Mesendoderm (in vitro differentiated cells): ENCODE measurements at regions not wholly inside any gene's neighbourhood (a gene's known extent, or its start where the extent isn't known, plus 50 kb on each side); places are given as distances from the start of the nearest gene placed in this dataset.

Experiments used
- DNase-seq: peaks from one replicate; pipeline ENCODE4 v3.0.0; 2013
- H2AK5ac ChIP-seq: 2 replicates; pipeline ENCODE4 v1.6.1; 2013; ENCODE audit warnings: low read length, inconsistent platforms
- H2BK120ac ChIP-seq: 2 replicates; pipeline ENCODE4 v1.6.1; 2013; ENCODE audit warnings: low read depth, mild to moderate bottlenecking, low read length, moderate library complexity, mixed read lengths
- H2BK15ac ChIP-seq: replicated peaks from 2 replicates; pipeline ENCODE4 v1.6.1; 2013; ENCODE audit warnings: low read depth, mild to moderate bottlenecking, moderate library complexity
- H2BK5ac ChIP-seq: 2 replicates; pipeline ENCODE4 v1.6.1; 2013; ENCODE audit warnings: low read length, inconsistent platforms
- H3K18ac ChIP-seq: 2 replicates; pipeline ENCODE4 v1.6.1; 2013; ENCODE audit warnings: mild to moderate bottlenecking, low read length, mixed read lengths
- H3K23ac ChIP-seq: one replicate; pipeline ENCODE4 v1.6.1; 2013; ENCODE audit warnings: low read length
- H3K27ac ChIP-seq: 2 replicates; pipeline ENCODE4 v1.5.1; 2013; ENCODE audit warnings: low read depth, mild to moderate bottlenecking, inconsistent platforms, low read length, moderate library complexity
- H3K27me3 ChIP-seq: 2 replicates; pipeline ENCODE4 v1.6.1; 2013; ENCODE audit warnings: low read length, control low read depth, mild to moderate bottlenecking, inconsistent platforms; ENCODE audit not compliant: insufficient read depth, poor library complexity
- H3K36me3 ChIP-seq: 2 replicates; pipeline ENCODE4 v1.6.1; 2013; ENCODE audit warnings: low read length, inconsistent platforms; ENCODE audit not compliant: control insufficient read depth, insufficient read depth
- H3K4ac ChIP-seq: one replicate; pipeline ENCODE4 v1.6.1; 2013; ENCODE audit warnings: low read depth, mild to moderate bottlenecking, low read length, moderate library complexity
- H3K4me1 ChIP-seq: 2 replicates; pipeline ENCODE4 v1.6.1; 2013; ENCODE audit warnings: low read depth, low read length, inconsistent platforms; ENCODE audit not compliant: control insufficient read depth
- H3K4me2 ChIP-seq: 2 replicates; pipeline ENCODE4 v1.6.1; 2013; ENCODE audit warnings: low read length
- H3K4me3 ChIP-seq: 2 replicates; pipeline ENCODE4 v1.5.1; 2013; ENCODE audit warnings: mild to moderate bottlenecking, low read length
- H3K56ac ChIP-seq: one replicate; pipeline ENCODE4 v1.6.1; 2013; ENCODE audit warnings: low read length
- H3K79me1 ChIP-seq: 2 replicates; pipeline ENCODE4 v1.6.1; 2013; ENCODE audit warnings: low read length, inconsistent platforms
- H3K79me2 ChIP-seq: 2 replicates; pipeline ENCODE4 v1.6.1; 2013; ENCODE audit warnings: mild to moderate bottlenecking, low read length; ENCODE audit not compliant: control insufficient read depth, insufficient read depth
- H3K9ac ChIP-seq: 2 replicates; pipeline ENCODE4 v1.6.1; 2013; ENCODE audit warnings: low read length, inconsistent platforms
- H4K5ac ChIP-seq: one replicate; pipeline ENCODE4 v1.6.1; 2013; ENCODE audit warnings: low read length
- H4K8ac ChIP-seq: one replicate; pipeline ENCODE4 v1.6.1; 2013; ENCODE audit warnings: low read depth, mild to moderate bottlenecking, control low read depth, low read length, moderate library complexity
- WGBS: extraction: QIAGEN DNeasy Blood & Tissue Kit; methylation state at CpG from one replicate; pipeline ENCODE4 v1.1.7; 2013; ENCODE audit warnings: low lambda C conversion rate, missing lambda C conversion rate; ENCODE audit not compliant: insufficient coverage; ENCODE audit errors: extremely low coverage; 5-methylcytosine and 5-hydroxymethylcytosine counted together

GRCh38 chr14:98458702-98459101, 813.3 kb downstream of the BCL11B start:
- Histone ChIP-seq H2BK15ac (no peak overlapping the region), H2BK120ac (no peak overlapping the region), H3K4me1 (no peaks in the 10 kb centered on the region), H2AK5ac (no peak overlapping the region), H3K79me2 (no peaks in the 10 kb centered on the region), H3K4me3 (no peak overlapping the region), H4K8ac (no peak overlapping the region), H3K23ac (no peak overlapping the region), H3K18ac (no peak overlapping the region), H4K5ac (no peak overlapping the region), H2BK5ac (no peak overlapping the region), H3K4ac (no peak overlapping the region), H3K27ac (no peak overlapping the region), H3K56ac (no peak overlapping the region), H3K4me2 (no peak overlapping the region), H3K79me1 (no peaks in the 10 kb centered on the region), H3K27me3 (no peaks in the 10 kb centered on the region), H3K9ac (no peak overlapping the region), H3K36me3 (no peaks in the 10 kb centered on the region)
- no peak for DNase-seq

GRCh38 chr14:98462908-98463307, 809.1 kb downstream of the BCL11B start:
- H3K4ac ChIP-seq, result no peak overlapping the region
- H3K36me3 ChIP-seq, result no peaks in the 10 kb centered on the region
- H2BK5ac ChIP-seq, result no peak overlapping the region
- H3K18ac ChIP-seq, result no peak overlapping the region
- no peak overlapping the region for H3K4me2 ChIP-seq
- no peak overlapping the region for H2BK120ac ChIP-seq
- no peak overlapping the region for H2AK5ac ChIP-seq
- DNase-seq, result no peak
- no peak overlapping the region for H4K5ac ChIP-seq
- no peak overlapping the region for H4K8ac ChIP-seq
- WGBS, result no CpG with 5 or more reads among the region's 7 CpGs
- no peak overlapping the region for H2BK15ac ChIP-seq
- no peak overlapping the region for H3K27ac ChIP-seq
- no peak overlapping the region for H3K56ac ChIP-seq
- H3K4me3 ChIP-seq, result no peak overlapping the region
- H3K27me3 ChIP-seq, result no peaks in the 10 kb centered on the region
- H3K9ac ChIP-seq, result no peak overlapping the region
- H3K23ac ChIP-seq, result no peak overlapping the region
- no peaks in the 10 kb centered on the region for H3K79me2 ChIP-seq
- no peaks in the 10 kb centered on the region for H3K79me1 ChIP-seq
- no peaks in the 10 kb centered on the region for H3K4me1 ChIP-seq

- H4K5ac ChIP-seq, result no peak overlapping the region
- DNase-seq, result no peak
- no peak overlapping the region for H3K9ac ChIP-seq
- no peak overlapping the region for H3K56ac ChIP-seq
- no peak overlapping the region for H4K8ac ChIP-seq
- H3K36me3 ChIP-seq, result no peaks in the 10 kb centered on the region
- no peak overlapping the region for H3K4me3 ChIP-seq
- no peak overlapping the region for H2BK5ac ChIP-seq
- H3K4me1 ChIP-seq, result no peaks in the 10 kb centered on the region
- no peak overlapping the region for H3K23ac ChIP-seq
- no peak overlapping the region for H3K18ac ChIP-seq
- H2BK120ac ChIP-seq, result no peak overlapping the region
- H2AK5ac ChIP-seq, result no peak overlapping the region
- H3K79me2 ChIP-seq, result no peaks in the 10 kb centered on the region
- no peaks in the 10 kb centered on the region for H3K27me3 ChIP-seq
- H3K79me1 ChIP-seq, result no peaks in the 10 kb centered on the region
- no peak overlapping the region for H3K4ac ChIP-seq
- no peak overlapping the region for H3K4me2 ChIP-seq
- H2BK15ac ChIP-seq, result no peak overlapping the region
- no CpG with 5 or more reads among the region's 7 CpGs for WGBS
- H3K27ac ChIP-seq, result no peak overlapping the region
These were observed 805.2 kb downstream of the BCL11B start for GRCh38 chr14:98466807-98467206.

- H3K56ac ChIP-seq, result no peak overlapping the region
- no peaks in the 10 kb centered on the region for H3K79me1 ChIP-seq
- H3K9ac ChIP-seq, result no peak overlapping the region
- no peaks in the 10 kb centered on the region for H3K4me1 ChIP-seq
- no peaks in the 10 kb centered on the region for H3K27me3 ChIP-seq
- H2BK5ac ChIP-seq, result no peak overlapping the region
- no peak overlapping the region for H3K18ac ChIP-seq
- no peak overlapping the region for H2BK15ac ChIP-seq
- H2BK120ac ChIP-seq, result no peak overlapping the region
- H3K79me2 ChIP-seq, result no peaks in the 10 kb centered on the region
- no peaks in the 10 kb centered on the region for H3K36me3 ChIP-seq
- no CpG with 5 or more reads among the region's 4 CpGs for WGBS
- no peak overlapping the region for H2AK5ac ChIP-seq
- H3K4ac ChIP-seq, result no peak overlapping the region
- H3K27ac ChIP-seq, result no peak overlapping the region
- H3K23ac ChIP-seq, result no peak overlapping the region
- no peak overlapping the region for H3K4me3 ChIP-seq
- H4K8ac ChIP-seq, result no peak overlapping the region
- H3K4me2 ChIP-seq, result no peak overlapping the region
- no peak overlapping the region for H4K5ac ChIP-seq
- no peak for DNase-seq
These were observed 801.3 kb downstream of the BCL11B start for GRCh38 chr14:98470663-98471062.

GRCh38 chr14:98474900-98475299, 797.1 kb downstream of the BCL11B start:
- H3K23ac ChIP-seq, result no peak overlapping the region
- no peak overlapping the region for H2AK5ac ChIP-seq
- H3K27ac ChIP-seq, result no peak overlapping the region
- no peaks in the 10 kb centered on the region for H3K79me1 ChIP-seq
- H2BK5ac ChIP-seq, result no peak overlapping the region
- no peak overlapping the region for H3K56ac ChIP-seq
- no peak overlapping the region for H2BK120ac ChIP-seq
- no peak overlapping the region for H4K5ac ChIP-seq
- WGBS, result no CpG with 5 or more reads among the region's 2 CpGs
- no peak overlapping the region for H3K4me2 ChIP-seq
- no peaks in the 10 kb centered on the region for H3K36me3 ChIP-seq
- no peak overlapping the region for H4K8ac ChIP-seq
- no peak overlapping the region for H3K4me3 ChIP-seq
- H2BK15ac ChIP-seq, result no peak overlapping the region
- H3K79me2 ChIP-seq, result no peaks in the 10 kb centered on the region
- no peaks in the 10 kb centered on the region for H3K27me3 ChIP-seq
- H3K4ac ChIP-seq, result no peak overlapping the region
- DNase-seq, result no peak
- no peak overlapping the region for H3K18ac ChIP-seq
- H3K4me1 ChIP-seq, result no peaks in the 10 kb centered on the region
- H3K9ac ChIP-seq, result no peak overlapping the region

GRCh38 chr14:98477935-98478334, 794.1 kb downstream of the BCL11B start:
- Histone ChIP-seq H2AK5ac (no peak overlapping the region), H3K79me1 (no peaks in the 10 kb centered on the region)

More at GRCh38 chr14:98477935-98478334, 794.1 kb downstream of the BCL11B start:
- no peak overlapping the region for H3K9ac ChIP-seq
- H3K18ac ChIP-seq, result no peak overlapping the region
- H3K4me2 ChIP-seq, result no peak overlapping the region
- DNase-seq, result no peak
- no peak overlapping the region for H3K27ac ChIP-seq
- no peak overlapping the region for H2BK5ac ChIP-seq
- WGBS, result no CpG with 5 or more reads among the region's 5 CpGs
- H4K8ac ChIP-seq, result no peak overlapping the region
- H3K23ac ChIP-seq, result no peak overlapping the region
- H3K4me3 ChIP-seq, result no peak overlapping the region
- no peak overlapping the region for H4K5ac ChIP-seq
- no peaks in the 10 kb centered on the region for H3K36me3 ChIP-seq
- no peak overlapping the region for H2BK120ac ChIP-seq
- H2BK15ac ChIP-seq, result no peak overlapping the region
- no peak overlapping the region for H3K4ac ChIP-seq
- H3K27me3 ChIP-seq, result no peaks in the 10 kb centered on the region
- no peak overlapping the region for H3K56ac ChIP-seq
- no peaks in the 10 kb centered on the region for H3K79me2 ChIP-seq
- H3K4me1 ChIP-seq, result no peaks in the 10 kb centered on the region
